ENCODE measurements at regions not wholly inside any gene's neighbourhood (a gene's known extent, or its start where the extent isn't known, plus 50 kb on each side); places are given as distances from the start of the nearest gene placed in this dataset.
A peak's percentile ranks its signal among the peaks of the same experiment; 100 is the strongest.

DNA sequence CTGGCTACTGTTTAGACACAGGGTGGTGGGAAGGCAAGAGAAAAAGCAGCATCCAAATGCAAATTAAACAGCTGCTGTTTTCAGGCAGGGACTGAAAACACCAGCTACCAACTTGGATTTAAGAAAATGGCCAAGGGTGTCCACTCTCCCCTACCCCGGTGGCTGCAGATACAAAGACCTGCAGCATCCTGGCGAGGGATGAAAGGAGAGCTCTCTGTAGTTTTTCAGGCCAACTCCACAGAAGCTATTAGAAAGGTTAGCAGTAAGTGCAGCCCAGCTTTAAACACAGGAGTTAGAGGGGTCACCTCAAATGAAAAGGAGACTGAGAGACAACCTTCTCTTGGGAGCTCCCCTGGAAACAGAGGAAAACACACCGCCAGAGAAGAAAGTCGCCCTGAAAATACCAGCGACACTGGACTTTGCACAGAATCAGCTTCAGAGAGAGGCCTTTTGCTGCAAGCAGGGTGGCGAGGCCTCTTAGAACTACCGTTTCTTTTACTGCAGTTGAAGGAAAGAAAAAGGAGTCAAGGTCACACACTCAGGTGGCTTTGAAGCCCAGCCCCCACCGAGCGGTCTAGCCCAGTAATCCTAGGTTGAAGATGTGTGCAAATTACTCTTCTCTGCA, 74.4 kb upstream of the TIAM1 start:
- H4K8ac ChIP-seq (ENCODE audit: extremely low read depth, insufficient read depth, low read length) = no peak overlapping the region; the same call in 1 of the 2 replicates
- no peak overlapping the region for H4K5ac ChIP-seq (ENCODE audit: insufficient read length, low read depth, low read length)
- no peaks in the 10 kb centered on the region for H3K79me2 ChIP-seq (ENCODE audit: control insufficient read depth in 1 of 2, insufficient read depth in 2 of 2, low read length in 2 of 2)
- no peak overlapping the region for H3K23ac ChIP-seq (ENCODE audit: insufficient read length)
- no peak overlapping the region for H3K4ac ChIP-seq (replicated peaks; ENCODE audit: insufficient read length, low read depth, low read length)
- no peak overlapping the region for H2BK5ac ChIP-seq (ENCODE audit: low read depth, low read length)
- no peak overlapping the region for H2BK120ac ChIP-seq (replicated peaks; ENCODE audit: low read depth, low read length)
- H3K27ac ChIP-seq (ENCODE audit: low read depth, low read length) = no peak overlapping the region
- H2AFZ ChIP-seq (ENCODE audit: low read length) = no peak overlapping the region
- H3K4me2 ChIP-seq (ENCODE audit: insufficient read depth in 1 of 2, low read depth in 2 of 2, low read length in 2 of 2) = 0 out of 4 replicates have a peak overlapping the region, but pooled peaks of 1 of the 2 experiments have one; percentile 23
- 89% methylated on average over 9 of the region's 9 CpGs; no CpG with 5 or more reads in 1 of the 2 experiments for WGBS, 2 experiments (ENCODE audit: extremely low coverage in 1 of 2, insufficient coverage in 1 of 2, insufficient read length in 1 of 2, insufficient replicate concordance in 2 of 2, low coverage in 1 of 2, low lambda C conversion rate in 2 of 2, missing lambda C conversion rate in 1 of 2)
- peaks cover 0 to 3% of the 10 kb centered on the region in 2 experiments for H4K20me1 ChIP-seq (replicated peaks in 1 of 2; ENCODE audit: control insufficient read depth in 1 of 2, insufficient read depth in 2 of 2, low read length in 2 of 2)
- CTCF ChIA-PET (ENCODE audit: partially characterized antibody) = interaction anchor here (0.6 to 2.5 kb wide), 7 partner anchors 12 to 220 kb away, joined by 3 to 11 read pairs (median 4); no protein-coding TSS in a partner anchor
- no peak overlapping the region for H2BK20ac ChIP-seq (ENCODE audit: low read length)
- no peak overlapping the region for H3K14ac ChIP-seq (ENCODE audit: insufficient read length)
- H3K79me1 ChIP-seq (ENCODE audit: low read depth, low read length) = no peaks in the 10 kb centered on the region; the same call in 1 of the 2 replicates
- H3K23me2 ChIP-seq (ENCODE audit: low read depth, low read length) = no peaks in the 10 kb centered on the region
- H3K18ac ChIP-seq (ENCODE audit: extremely low read depth, low read length) = peak overlapping the region; percentile 32; the same call in 1 of the 2 replicates
- H2BK15ac ChIP-seq (ENCODE audit: low read length) = no peak overlapping the region
- H3K27me3 ChIP-seq (replicated peaks in 1 of 4; ENCODE audit: control insufficient read depth in 3 of 4, extremely low read depth in 1 of 4, insufficient read depth in 3 of 4, low read length in 3 of 4) = no peaks in the 10 kb centered on the region
- no peak overlapping the region for H2BK12ac ChIP-seq (ENCODE audit: low read depth, low read length)
- no peaks in the 10 kb centered on the region for H3K36me3 ChIP-seq (ENCODE audit: control insufficient read depth in 2 of 4, insufficient read depth in 4 of 4, low read length in 3 of 4)
- H4K91ac ChIP-seq (replicated peaks; ENCODE audit: insufficient read length, low read length) = no peak overlapping the region
- H3K4me1 ChIP-seq (replicated peaks in 1 of 4; ENCODE audit: control insufficient read depth in 3 of 4, insufficient read depth in 4 of 4, low read length in 3 of 4) = no peaks in the 10 kb centered on the region
- FAIRE-seq (no peak), DNase-seq (ENCODE audit: low read depth in 1 of 2, low spot score in 2 of 2) (no peak)
- no peak overlapping the region for H3K9ac ChIP-seq (replicated peaks in 1 of 4; ENCODE audit: extremely low read depth in 1 of 4, low read depth in 3 of 4, low read length in 3 of 4)
- POLR2A ChIA-PET (ENCODE audit: partially characterized antibody) = interaction anchor here (0.9 kb wide), 1 partner anchor 19 kb away, joined by 3 read pairs; no protein-coding TSS in a partner anchor
- H3K56ac ChIP-seq (replicated peaks; ENCODE audit: insufficient read length, low read depth, low read length) = no peak overlapping the region
- no peak overlapping the region for H3K4me3 ChIP-seq (ENCODE audit: extremely low read depth in 1 of 4, insufficient read depth in 2 of 4, low read depth in 3 of 4, low read length in 4 of 4)
- H2AK5ac ChIP-seq (ENCODE audit: low read depth, low read length) = no peak overlapping the region
- TF ChIP-seq CBX5 (IDR thresholded peaks at IDR 0.05; ENCODE audit: low read depth, low read length) = no peak
- TF ChIP-seq BACH1 (IDR thresholded peaks at IDR 0.05; ENCODE audit: low read length) = no peak
- TF ChIP-seq EP300 (IDR thresholded peaks at IDR 0.05; ENCODE audit: borderline replicate concordance in 1 of 2, low read depth in 2 of 2, low read length in 2 of 2) = no peak
- no peak for TF ChIP-seq CBX8 (IDR thresholded peaks at IDR 0.05; ENCODE audit: borderline replicate concordance, low read depth, low read length)
- no peak for TF ChIP-seq HDAC2 (IDR thresholded peaks at IDR 0.05; ENCODE audit: borderline replicate concordance in 1 of 2, low read depth in 2 of 2, low read length in 2 of 2)
- TF ChIP-seq GTF2F1 (IDR thresholded peaks at IDR 0.05; ENCODE audit: borderline replicate concordance, low read depth, low read length) = no peak
- no peaks in the 10 kb centered on the region for H3K9me3 ChIP-seq (ENCODE audit: insufficient read depth in 2 of 2, low read depth in 1 of 2, low read length in 1 of 2)
